Mucosa of descending colon (tissue), 3 donors: ENCODE measurements at regions not wholly inside any gene's neighbourhood (a gene's known extent, or its start where the extent isn't known, plus 50 kb on each side); places are given as distances from the start of the nearest gene placed in this dataset.

ENCODE experiments used
- ATAC-seq: fragments of 200-7000 bp; cut with Tn5 transposase; one replicate; pipeline ENCODE4 v1.9.1; 2020; ENCODE audit warnings: mild to moderate bottlenecking, moderate library complexity
- DNase-seq, 3 donors: peaks; one replicate each; pipeline ENCODE4 v3.0.0-alpha.2; 2020
- H3K36me3 ChIP-seq: fragments of 200-600 bp; one replicate; pipeline ENCODE4 v1.8.0; 2021; ENCODE audit warnings: low read depth, mild to moderate bottlenecking
- H3K4me1 ChIP-seq: fragments of 200-600 bp; one replicate; pipeline ENCODE4 v1.8.0; 2021; ENCODE audit warnings: low read depth, mild to moderate bottlenecking
- H3K4me3 ChIP-seq: fragments of 200-600 bp; one replicate; pipeline ENCODE4 v1.8.0; 2021; ENCODE audit warnings: mild to moderate bottlenecking
- H3K9me3 ChIP-seq: fragments of 200-600 bp; one replicate; pipeline ENCODE4 v1.8.0; 2021; ENCODE audit warnings: mild to moderate bottlenecking
- intact Hi-C, 2 donors: fragments of 100-400 bp; cut with DNase I in 1 of 2; cut with micrococcal nuclease in 1 of 2; formaldehyde crosslinking; loops; one replicate each; pipeline versions ENCODE4 v1.11.0 to v1.11.1; 2022; cut with DNase I, micrococcal nuclease
- TF ChIP-seq, protein P1 (sequence below): fragments of 200-600 bp; IDR thresholded peaks from one replicate; pipeline ENCODE4 v1.8.0; 2022; ENCODE audit warnings: antibody characterized with exemption, mild to moderate bottlenecking
- donor health status: DM: no; HTN: no; CAD: no; lungs with moderate emphysema.
- donor health status: DM: no; HTN: no; CAD: no.
- donor health status: DM: no; HTN: yes; CAD: no.

- ATAC-seq, result no peak
- DNase-seq, result no peak
- H3K4me1 ChIP-seq, result no peaks in the 10 kb centered on the region
- H3K4me3 ChIP-seq, result no peak overlapping the region
- intact Hi-C loops, result no loop called here
- no peaks in the 10 kb centered on the region for H3K9me3 ChIP-seq
- TF ChIP-seq, protein P1, sequence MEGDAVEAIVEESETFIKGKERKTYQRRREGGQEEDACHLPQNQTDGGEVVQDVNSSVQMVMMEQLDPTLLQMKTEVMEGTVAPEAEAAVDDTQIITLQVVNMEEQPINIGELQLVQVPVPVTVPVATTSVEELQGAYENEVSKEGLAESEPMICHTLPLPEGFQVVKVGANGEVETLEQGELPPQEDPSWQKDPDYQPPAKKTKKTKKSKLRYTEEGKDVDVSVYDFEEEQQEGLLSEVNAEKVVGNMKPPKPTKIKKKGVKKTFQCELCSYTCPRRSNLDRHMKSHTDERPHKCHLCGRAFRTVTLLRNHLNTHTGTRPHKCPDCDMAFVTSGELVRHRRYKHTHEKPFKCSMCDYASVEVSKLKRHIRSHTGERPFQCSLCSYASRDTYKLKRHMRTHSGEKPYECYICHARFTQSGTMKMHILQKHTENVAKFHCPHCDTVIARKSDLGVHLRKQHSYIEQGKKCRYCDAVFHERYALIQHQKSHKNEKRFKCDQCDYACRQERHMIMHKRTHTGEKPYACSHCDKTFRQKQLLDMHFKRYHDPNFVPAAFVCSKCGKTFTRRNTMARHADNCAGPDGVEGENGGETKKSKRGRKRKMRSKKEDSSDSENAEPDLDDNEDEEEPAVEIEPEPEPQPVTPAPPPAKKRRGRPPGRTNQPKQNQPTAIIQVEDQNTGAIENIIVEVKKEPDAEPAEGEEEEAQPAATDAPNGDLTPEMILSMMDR, result no peak
- H3K36me3 ChIP-seq, result no peaks in the 10 kb centered on the region
Measured at GRCh38 chr6:117215353-117216090, 49.8 kb upstream of the VGLL2 start.
